ENCODE measurements at regions not wholly inside any gene's neighbourhood (a gene's known extent, or its start where the extent isn't known, plus 50 kb on each side); places are given as distances from the start of the nearest gene placed in this dataset.
"Not testable (repeated sequence)": the region's sequence is repeated elsewhere in the genome, so short reads cannot be mapped to it uniquely, and the experiment has no call there.

- DNase-seq (ENCODE audit: low spot score) = no peak
Observed at GRCh38 chr9:90464978-90465377, 177.6 kb downstream of the DIRAS2 start.

- DNase-seq (ENCODE audit: low spot score) = no peak
Observed at GRCh38 chr9:90466441-90466840, 176.2 kb downstream of the DIRAS2 start.

- DNase-seq (ENCODE audit: low spot score) = no peak
Observed at GRCh38 chr9:90469435-90469834, 173.2 kb downstream of the DIRAS2 start.

GRCh38 chr9:90469865-90470387, 172.7 kb downstream of the DIRAS2 start:
- no peak for DNase-seq (ENCODE audit: low spot score)

- no peak for DNase-seq (ENCODE audit: low spot score)
Observed at GRCh38 chr9:90476058-90476457, 166.6 kb downstream of the DIRAS2 start.

GRCh38 chr9:90477535-90477934, 165.1 kb downstream of the DIRAS2 start:
- no peak for DNase-seq (ENCODE audit: low spot score)

GRCh38 chr9:90478821-90479220, 163.8 kb downstream of the DIRAS2 start:
- no peak for DNase-seq (ENCODE audit: low spot score)

GRCh38 chr9:90485028-90485427, 157.6 kb downstream of the DIRAS2 start:
- no peak for DNase-seq (ENCODE audit: low spot score)

- DNase-seq (ENCODE audit: low spot score) = no peak
Observed at GRCh38 chr9:90489066-90489465, 153.6 kb downstream of the DIRAS2 start.

- no peak for DNase-seq (ENCODE audit: low spot score)
Observed at GRCh38 chr9:90499761-90500160, 142.9 kb downstream of the DIRAS2 start.

- no peak for DNase-seq (ENCODE audit: low spot score)
Observed at GRCh38 chr9:90502134-90502533, 140.5 kb downstream of the DIRAS2 start.

- DNase-seq (ENCODE audit: low spot score) = no peak
Observed at GRCh38 chr9:90504486-90504885, 138.1 kb downstream of the DIRAS2 start.

GRCh38 chr9:90505695-90506094, 136.9 kb downstream of the DIRAS2 start:
- no peak for DNase-seq (ENCODE audit: low spot score)

- DNase-seq (ENCODE audit: low spot score) = not testable (repeated sequence)
Observed at GRCh38 chr9:90506402-90506801, 136.2 kb downstream of the DIRAS2 start.

GRCh38 chr9:90507621-90508020, 135.0 kb downstream of the DIRAS2 start:
- DNase-seq (ENCODE audit: low spot score) = no peak

GRCh38 chr9:90508940-90509339, 133.7 kb downstream of the DIRAS2 start:
- no peak for DNase-seq (ENCODE audit: low spot score)

GRCh38 chr9:90511711-90512110, 130.9 kb downstream of the DIRAS2 start:
- no peak for DNase-seq (ENCODE audit: low spot score)

GRCh38 chr9:90514877-90515276, 127.7 kb downstream of the DIRAS2 start:
- no peak for DNase-seq (ENCODE audit: low spot score)

GRCh38 chr9:90515510-90515909, 127.1 kb downstream of the DIRAS2 start:
- no peak for DNase-seq (ENCODE audit: low spot score)

- DNase-seq (ENCODE audit: low spot score) = no peak
Observed at GRCh38 chr9:90517103-90517502, 125.5 kb downstream of the DIRAS2 start.

- DNase-seq (ENCODE audit: low spot score) = no peak
Observed at GRCh38 chr9:90521811-90522570, 120.6 kb downstream of the DIRAS2 start.

GRCh38 chr9:90523958-90524357, 118.7 kb downstream of the DIRAS2 start:
- no peak for DNase-seq (ENCODE audit: low spot score)

GRCh38 chr9:90526386-90526785, 116.2 kb downstream of the DIRAS2 start:
- DNase-seq (ENCODE audit: low spot score) = no peak

- not testable (repeated sequence) for DNase-seq (ENCODE audit: low spot score)
Observed at GRCh38 chr9:90536094-90536493, 106.5 kb downstream of the DIRAS2 start.

Data from AG20443 (cell line).